Nephron progenitor cell (in vitro differentiated cells): ENCODE measurements at regions not wholly inside any gene's neighbourhood (a gene's known extent, or its start where the extent isn't known, plus 50 kb on each side); places are given as distances from the start of the nearest gene placed in this dataset.

Experiments
- DNase-seq: peaks from one replicate; pipeline ENCODE4 v3.0.0; 2021
- H3K27ac Mint-ChIP-seq: 2 replicates; pipeline ENCODE4 v1.8.0; 2021; ENCODE audit warnings: mild to moderate bottlenecking, moderate library complexity, mixed read lengths
- H3K27me3 Mint-ChIP-seq: 2 replicates; pipeline ENCODE4 v1.8.0; 2021; ENCODE audit warnings: mild to moderate bottlenecking, low read depth, mixed read lengths; ENCODE audit not compliant: poor library complexity
- H3K36me3 Mint-ChIP-seq: 2 replicates; pipeline ENCODE4 v1.8.0; 2021; ENCODE audit warnings: low read depth, mixed read lengths
- H3K4me1 Mint-ChIP-seq: 2 replicates; pipeline ENCODE4 v1.8.0; 2021; ENCODE audit warnings: mixed read lengths
- H3K4me3 Mint-ChIP-seq: 2 replicates; pipeline ENCODE4 v1.8.0; 2021; ENCODE audit warnings: mild to moderate bottlenecking, moderate library complexity, mixed read lengths
- H3K9me3 Mint-ChIP-seq: 2 replicates; pipeline ENCODE4 v1.8.0; 2021; ENCODE audit warnings: mild to moderate bottlenecking, moderate library complexity, mixed read lengths
- TF ChIP-seq, protein P1 (sequence below): fragments of 200-600 bp; sonication (generic); IDR thresholded peaks from 2 replicates; pipeline ENCODE4 v1.5.0; 2021; ENCODE audit warnings: antibody characterized with exemption

DNA sequence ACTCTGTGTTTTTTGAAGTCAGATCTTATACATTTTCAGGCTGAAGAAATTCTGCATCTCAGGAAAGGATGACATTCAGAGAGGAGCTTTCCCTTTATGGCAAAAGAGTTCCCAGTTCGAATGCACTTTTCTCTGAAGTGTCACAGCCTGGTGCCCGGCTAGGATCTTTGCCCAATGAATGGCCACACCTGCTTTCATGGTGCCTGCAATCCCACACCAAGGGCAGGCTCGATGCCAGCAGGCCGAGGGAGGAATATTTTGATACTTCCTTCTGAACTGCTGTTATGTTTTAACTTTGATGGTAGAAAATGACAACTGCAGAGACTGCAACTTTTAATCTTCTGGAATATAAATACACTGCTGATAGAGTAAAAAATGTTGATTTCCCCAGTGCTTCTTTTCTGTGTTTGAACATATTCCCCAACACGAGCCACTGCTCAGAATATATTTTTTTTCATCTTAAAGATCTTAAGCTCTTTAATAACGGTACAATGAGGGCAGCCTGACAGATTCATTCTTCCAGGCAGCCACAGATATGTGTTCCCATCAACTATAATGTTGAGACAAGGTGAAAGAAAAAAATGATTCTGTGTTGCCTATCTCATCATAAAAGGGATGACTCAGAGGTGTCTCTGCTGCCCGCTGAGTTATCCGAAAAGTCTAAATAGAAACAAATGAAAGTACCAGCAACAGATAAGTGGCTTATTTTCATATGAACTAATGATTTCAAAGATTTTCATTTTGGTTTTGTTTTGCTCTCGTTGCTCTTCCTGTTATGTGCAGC, 848.5 kb downstream of the DCDC2C start:
- DNase-seq, result no peak
- TF ChIP-seq, protein P1, sequence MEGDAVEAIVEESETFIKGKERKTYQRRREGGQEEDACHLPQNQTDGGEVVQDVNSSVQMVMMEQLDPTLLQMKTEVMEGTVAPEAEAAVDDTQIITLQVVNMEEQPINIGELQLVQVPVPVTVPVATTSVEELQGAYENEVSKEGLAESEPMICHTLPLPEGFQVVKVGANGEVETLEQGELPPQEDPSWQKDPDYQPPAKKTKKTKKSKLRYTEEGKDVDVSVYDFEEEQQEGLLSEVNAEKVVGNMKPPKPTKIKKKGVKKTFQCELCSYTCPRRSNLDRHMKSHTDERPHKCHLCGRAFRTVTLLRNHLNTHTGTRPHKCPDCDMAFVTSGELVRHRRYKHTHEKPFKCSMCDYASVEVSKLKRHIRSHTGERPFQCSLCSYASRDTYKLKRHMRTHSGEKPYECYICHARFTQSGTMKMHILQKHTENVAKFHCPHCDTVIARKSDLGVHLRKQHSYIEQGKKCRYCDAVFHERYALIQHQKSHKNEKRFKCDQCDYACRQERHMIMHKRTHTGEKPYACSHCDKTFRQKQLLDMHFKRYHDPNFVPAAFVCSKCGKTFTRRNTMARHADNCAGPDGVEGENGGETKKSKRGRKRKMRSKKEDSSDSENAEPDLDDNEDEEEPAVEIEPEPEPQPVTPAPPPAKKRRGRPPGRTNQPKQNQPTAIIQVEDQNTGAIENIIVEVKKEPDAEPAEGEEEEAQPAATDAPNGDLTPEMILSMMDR, result no peak
- H3K4me3 Mint-ChIP-seq, result no peak overlapping the region
- no peaks in the 10 kb centered on the region for H3K27me3 Mint-ChIP-seq
- no peak overlapping the region for H3K27ac Mint-ChIP-seq
- no peaks in the 10 kb centered on the region for H3K4me1 Mint-ChIP-seq
- H3K9me3 Mint-ChIP-seq, result no peaks in the 10 kb centered on the region
- H3K36me3 Mint-ChIP-seq, result no peaks in the 10 kb centered on the region

DNA sequence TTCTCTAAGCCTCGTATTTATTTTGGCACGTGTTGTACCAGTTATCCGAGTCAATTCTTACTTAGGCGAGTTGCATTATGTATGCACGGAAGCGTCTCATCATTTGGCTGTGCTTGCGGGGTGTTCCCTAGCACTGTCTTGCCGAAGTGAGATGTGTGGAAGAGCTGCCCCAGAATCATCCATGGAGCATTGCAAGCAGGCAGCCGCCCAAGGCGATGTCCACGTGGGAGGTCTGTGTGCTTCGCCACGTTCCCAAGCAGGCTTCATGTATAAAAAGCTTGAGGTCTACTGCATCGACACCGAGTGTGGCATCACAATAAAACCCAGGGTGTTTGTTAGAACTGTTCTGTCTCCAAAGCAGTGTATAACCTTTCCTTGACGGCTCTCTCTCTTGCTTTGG, 849.9 kb downstream of the DCDC2C start:
- no peaks in the 10 kb centered on the region for H3K27me3 Mint-ChIP-seq
- H3K4me1 Mint-ChIP-seq, result no peaks in the 10 kb centered on the region
- no peaks in the 10 kb centered on the region for H3K36me3 Mint-ChIP-seq
- TF ChIP-seq, protein P1, result no peak
- H3K9me3 Mint-ChIP-seq, result no peaks in the 10 kb centered on the region
- DNase-seq, result no peak
- no peak overlapping the region for H3K27ac Mint-ChIP-seq
- H3K4me3 Mint-ChIP-seq, result no peak overlapping the region

DNA sequence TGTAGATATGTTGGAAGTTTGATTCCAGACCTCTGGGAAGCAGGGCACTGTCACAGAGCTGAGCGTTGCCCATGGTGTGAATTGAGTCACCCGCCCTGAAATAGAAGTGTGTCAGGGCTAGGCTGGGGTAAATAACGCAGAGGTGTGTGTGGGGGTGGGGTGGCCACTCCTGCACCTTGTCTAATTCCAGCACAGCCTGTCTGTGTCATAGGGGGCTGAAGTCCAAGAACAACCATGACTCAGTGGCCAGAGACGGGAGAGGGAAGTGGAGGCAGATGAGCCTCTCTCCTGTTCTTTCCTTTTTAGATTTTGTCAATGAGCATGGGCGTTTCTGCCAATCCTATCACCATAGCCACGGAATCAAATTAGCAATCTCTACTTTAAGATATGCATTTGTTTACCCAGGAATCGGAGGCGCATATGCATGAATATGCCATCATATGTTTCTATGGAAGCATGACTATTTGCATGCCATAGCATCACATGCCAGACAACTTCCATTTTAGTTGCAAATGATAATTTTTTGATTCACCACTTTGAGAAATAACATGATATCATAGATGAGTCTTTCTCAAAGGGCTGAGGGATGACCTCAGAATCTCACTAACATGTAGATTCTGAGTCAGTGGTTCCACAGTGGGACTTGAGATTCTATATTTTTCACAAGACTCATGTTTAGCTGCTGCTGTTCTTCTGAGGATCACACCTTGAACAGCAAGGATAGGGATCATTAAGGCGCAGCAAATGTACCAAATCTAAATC, 852.9 kb downstream of the DCDC2C start:
- H3K9me3 Mint-ChIP-seq, result no peaks in the 10 kb centered on the region
- TF ChIP-seq, protein P1, result no peak
- H3K4me1 Mint-ChIP-seq, result no peaks in the 10 kb centered on the region
- no peak for DNase-seq
- no peaks in the 10 kb centered on the region for H3K36me3 Mint-ChIP-seq
- H3K4me3 Mint-ChIP-seq, result no peak overlapping the region
- no peak overlapping the region for H3K27ac Mint-ChIP-seq
- H3K27me3 Mint-ChIP-seq, result no peaks in the 10 kb centered on the region

DNA sequence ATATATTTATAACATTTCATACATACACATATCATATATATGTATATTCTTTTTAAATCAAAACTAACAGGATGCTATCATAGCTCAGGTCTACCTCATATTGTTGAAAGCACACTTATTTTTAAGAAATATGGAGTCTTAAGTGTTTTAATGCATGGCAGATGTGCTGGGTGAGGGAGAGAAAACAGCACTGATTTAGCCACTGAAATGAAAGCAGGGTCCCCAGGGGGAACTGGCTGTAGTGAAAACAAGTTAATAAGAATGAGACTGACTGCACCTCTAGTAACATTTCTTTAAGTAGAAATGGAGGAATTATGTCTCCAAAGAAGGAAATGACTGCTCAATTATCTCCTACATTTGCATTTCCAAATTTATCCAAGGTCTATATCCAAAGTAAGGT, 857.8 kb downstream of the DCDC2C start:
- no peaks in the 10 kb centered on the region for H3K27me3 Mint-ChIP-seq
- no peak for DNase-seq
- TF ChIP-seq, protein P1, result no peak
- H3K4me1 Mint-ChIP-seq, result no peaks in the 10 kb centered on the region
- peaks cover 19% of the 10 kb centered on the region for H3K9me3 Mint-ChIP-seq
- no peak overlapping the region for H3K27ac Mint-ChIP-seq
- H3K36me3 Mint-ChIP-seq, result no peaks in the 10 kb centered on the region
- no peak overlapping the region for H3K4me3 Mint-ChIP-seq

DNA sequence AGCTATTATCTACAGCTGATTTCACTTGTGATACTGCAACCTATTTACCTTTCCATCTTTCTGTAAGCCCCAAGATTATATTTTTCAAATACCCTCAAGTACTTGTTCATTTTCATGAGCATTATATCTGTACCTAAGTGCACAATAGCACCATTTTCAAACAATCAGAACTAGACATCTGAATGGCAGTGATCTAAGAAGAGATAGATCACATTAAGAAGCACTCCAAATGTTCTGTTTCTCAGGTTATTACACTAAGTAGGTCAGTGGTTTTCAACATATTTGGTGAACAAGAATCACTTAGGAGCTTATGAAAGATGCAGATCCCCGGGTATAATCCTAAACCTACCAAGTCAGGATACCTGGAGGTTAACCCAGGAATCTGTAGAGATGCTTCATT, 872.7 kb downstream of the DCDC2C start:
- H3K27ac Mint-ChIP-seq, result no peak overlapping the region
- no peak for DNase-seq
- H3K27me3 Mint-ChIP-seq, result no peaks in the 10 kb centered on the region
- H3K9me3 Mint-ChIP-seq, result peaks cover 38% of the 10 kb centered on the region
- TF ChIP-seq, protein P1, result no peak
- H3K36me3 Mint-ChIP-seq, result no peaks in the 10 kb centered on the region
- no peak overlapping the region for H3K4me3 Mint-ChIP-seq
- no peaks in the 10 kb centered on the region for H3K4me1 Mint-ChIP-seq
